GM23248 (cell line): ENCODE measurements at regions not wholly inside any gene's neighbourhood (a gene's known extent, or its start where the extent isn't known, plus 50 kb on each side); places are given as distances from the start of the nearest gene placed in this dataset.

ENCODE experiments used
- EZH2 ChIP-seq: fragments of 200-600 bp; sonication (generic); IDR thresholded peaks from 2 replicates; pipeline ENCODE4 v1.6.1; 2018; ENCODE audit warnings: antibody characterized with exemption, mild to moderate bottlenecking; ENCODE audit not compliant: insufficient read depth, poor library complexity, severe bottlenecking
- EZH2phosphoT487 ChIP-seq: fragments of 200-600 bp; sonication (generic); IDR thresholded peaks from 2 replicates; pipeline ENCODE4 v1.6.1; 2018; ENCODE audit warnings: antibody characterized with exemption, moderate library complexity, mild to moderate bottlenecking, low read depth; ENCODE audit not compliant: insufficient read depth

GRCh38 chr1:232134365-232134764 is 495.6 kb downstream of the SIPA1L2 start:
- TF ChIP-seq EZH2 (no peak), EZH2phosphoT487 (no peak)
